ENCODE measurements at regions not wholly inside any gene's neighbourhood (a gene's known extent, or its start where the extent isn't known, plus 50 kb on each side); places are given as distances from the start of the nearest gene placed in this dataset.

DNA sequence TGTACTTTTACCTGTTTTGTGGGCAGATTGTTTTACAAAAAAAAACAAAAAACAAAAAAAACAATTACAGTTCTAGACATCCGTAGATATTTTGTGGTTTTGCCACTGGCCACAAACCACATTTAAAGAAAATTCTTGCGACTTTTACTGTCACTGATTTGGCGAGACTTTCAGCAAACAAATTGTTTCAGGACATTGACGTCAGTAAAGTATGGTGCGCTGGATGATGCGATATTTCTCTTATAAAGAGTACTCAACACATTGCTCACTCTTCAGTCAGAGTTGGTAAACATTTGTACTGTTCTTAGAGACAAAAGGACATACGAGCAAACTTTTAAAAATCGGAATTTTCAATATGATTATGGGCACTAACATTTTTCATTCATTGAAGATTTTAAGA, 229.8 kb downstream of the HAO1 start:
- Mint-ChIP-seq H3K4me1 (ENCODE audit: low read depth in 2 of 2) (no peaks in the 10 kb centered on the region), H3K36me3 (peaks cover 4% of the 10 kb centered on the region), H3K9me3 (no peaks in the 10 kb centered on the region), H3K4me3 (no peak overlapping the region), H3K27ac (no peak overlapping the region), H3K27me3 (no peaks in the 10 kb centered on the region)
- ATAC-seq (no peak), DNase-seq (ENCODE audit: low spot score) (no peak)

DNA sequence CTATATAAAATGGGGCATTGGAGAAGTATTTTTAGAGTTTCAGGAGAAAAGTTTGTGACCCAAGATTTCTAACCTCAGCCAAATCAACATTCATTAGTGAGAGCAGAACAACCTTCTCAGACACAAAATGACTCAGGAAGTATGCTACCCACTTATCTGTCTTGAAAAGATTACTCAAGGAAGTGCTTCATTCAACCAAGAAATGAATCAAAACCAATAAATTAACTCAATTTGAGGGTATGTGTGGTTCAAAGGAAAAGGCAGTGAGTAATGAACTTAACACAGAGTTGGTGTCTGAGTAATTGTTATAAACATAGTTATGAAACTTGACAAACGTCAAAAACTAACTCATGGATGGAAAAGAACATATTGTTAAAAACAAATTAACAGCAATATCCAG, 227.6 kb downstream of the HAO1 start:
- Mint-ChIP-seq H3K4me3 (no peak overlapping the region), H3K4me1 (ENCODE audit: low read depth in 2 of 2) (no peaks in the 10 kb centered on the region), H3K27ac (no peak overlapping the region), H3K9me3 (peaks cover 3% of the 10 kb centered on the region), H3K36me3 (no peaks in the 10 kb centered on the region), H3K27me3 (no peaks in the 10 kb centered on the region)
- DNase-seq (ENCODE audit: low spot score) (no peak), ATAC-seq (no peak)

DNA sequence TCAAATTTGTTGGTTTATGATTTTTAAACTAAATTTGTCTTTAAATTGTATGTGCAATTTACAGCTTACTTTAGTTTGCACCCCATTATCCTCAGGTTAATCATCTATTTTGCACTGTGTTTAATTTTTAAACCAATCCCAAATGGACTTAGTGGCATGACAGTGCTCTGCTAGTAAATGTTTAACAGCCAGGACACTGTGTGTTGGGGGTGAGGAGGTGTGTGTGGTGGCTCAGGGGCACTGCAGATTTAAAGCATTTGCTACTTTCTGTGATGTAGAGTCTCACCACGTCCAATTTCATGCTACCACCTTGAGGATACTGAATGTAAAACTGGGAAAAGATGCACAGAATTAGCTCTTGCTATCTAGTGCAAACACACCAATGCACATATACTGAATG, 225.7 kb downstream of the HAO1 start:
- no peak overlapping the region for H3K27ac Mint-ChIP-seq
- H3K4me3 Mint-ChIP-seq, result no peak overlapping the region
- ATAC-seq (no peak), DNase-seq (ENCODE audit: low spot score) (no peak)
- H3K9me3 Mint-ChIP-seq, result peaks cover 3% of the 10 kb centered on the region
- H3K27me3 Mint-ChIP-seq, result no peaks in the 10 kb centered on the region
- H3K36me3 Mint-ChIP-seq, result no peaks in the 10 kb centered on the region
- no peaks in the 10 kb centered on the region for H3K4me1 Mint-ChIP-seq (ENCODE audit: low read depth in 2 of 2)

DNA sequence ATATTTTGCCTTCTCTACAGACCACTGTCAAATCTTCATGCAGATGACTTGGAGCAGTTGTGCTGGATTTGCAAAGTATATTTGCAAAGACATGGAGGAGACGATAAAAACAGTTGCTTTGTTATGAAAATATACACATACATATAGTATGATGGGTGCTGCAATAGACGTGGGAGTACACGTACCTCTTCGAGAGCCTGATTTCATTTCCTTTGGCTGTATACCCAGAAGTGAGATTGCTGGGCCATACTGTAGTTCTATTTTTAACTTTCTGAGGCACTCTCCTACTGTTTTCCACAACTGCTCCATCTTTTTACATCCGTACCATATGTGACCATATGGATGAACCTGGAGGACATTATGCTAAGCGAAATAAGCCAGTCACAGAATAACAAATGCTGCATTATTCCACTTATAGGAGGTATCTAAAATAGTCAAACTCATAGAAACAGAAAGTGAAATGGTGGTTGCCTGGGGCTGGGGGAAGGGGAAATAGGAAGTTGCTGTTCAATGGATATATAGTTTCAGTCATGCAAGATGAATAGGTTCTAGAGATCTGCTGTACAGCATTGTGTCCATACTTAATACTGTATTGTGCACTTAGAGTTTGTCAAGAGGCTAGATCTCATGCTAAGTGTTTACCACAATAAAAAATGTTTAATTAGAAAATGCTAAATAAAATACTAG, 223.8 kb downstream of the HAO1 start:
- no peak for ATAC-seq
- no peak for DNase-seq (ENCODE audit: low spot score)
- Mint-ChIP-seq H3K4me3 (no peak overlapping the region), H3K4me1 (ENCODE audit: low read depth in 2 of 2) (no peaks in the 10 kb centered on the region), H3K36me3 (no peaks in the 10 kb centered on the region), H3K27ac (no peak overlapping the region), H3K27me3 (no peaks in the 10 kb centered on the region), H3K9me3 (peaks cover 6% of the 10 kb centered on the region)

DNA sequence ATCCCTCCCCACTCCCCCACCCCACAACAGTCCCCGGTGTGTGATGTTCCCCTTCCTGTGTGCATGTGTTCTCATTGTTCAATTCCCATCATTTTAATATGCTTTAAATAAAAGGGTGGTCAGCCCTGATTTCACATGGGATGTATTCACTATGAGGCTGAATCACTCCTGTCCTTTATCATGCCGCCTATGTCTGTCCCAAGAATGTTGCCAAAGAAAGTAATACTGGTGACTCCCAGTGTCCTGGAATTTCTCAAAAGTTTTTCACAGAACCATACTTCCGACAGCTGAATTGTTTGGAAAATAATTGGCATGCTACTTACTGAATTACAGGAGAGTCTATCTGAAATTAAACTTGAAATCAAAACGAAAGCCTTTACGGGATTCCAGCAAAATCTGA, 217.7 kb downstream of the HAO1 start:
- no peaks in the 10 kb centered on the region for H3K4me1 Mint-ChIP-seq (ENCODE audit: low read depth in 2 of 2)
- H3K27me3 Mint-ChIP-seq, result no peaks in the 10 kb centered on the region
- peaks cover 4% of the 10 kb centered on the region for H3K9me3 Mint-ChIP-seq
- no peak overlapping the region for H3K27ac Mint-ChIP-seq
- H3K4me3 Mint-ChIP-seq, result no peak overlapping the region
- ATAC-seq (no peak), DNase-seq (ENCODE audit: low spot score) (no peak)
- H3K36me3 Mint-ChIP-seq, result no peaks in the 10 kb centered on the region

GRCh38 chr20:7723284-7723683, 217.0 kb downstream of the HAO1 start:
- Mint-ChIP-seq H3K27ac (no peak overlapping the region), H3K9me3 (peaks cover 4% of the 10 kb centered on the region), H3K27me3 (no peaks in the 10 kb centered on the region), H3K4me3 (no peak overlapping the region), H3K4me1 (ENCODE audit: low read depth in 2 of 2) (no peaks in the 10 kb centered on the region), H3K36me3 (no peaks in the 10 kb centered on the region)
- DNase-seq (ENCODE audit: low spot score), result no peak
- ATAC-seq, result no peak

DNA sequence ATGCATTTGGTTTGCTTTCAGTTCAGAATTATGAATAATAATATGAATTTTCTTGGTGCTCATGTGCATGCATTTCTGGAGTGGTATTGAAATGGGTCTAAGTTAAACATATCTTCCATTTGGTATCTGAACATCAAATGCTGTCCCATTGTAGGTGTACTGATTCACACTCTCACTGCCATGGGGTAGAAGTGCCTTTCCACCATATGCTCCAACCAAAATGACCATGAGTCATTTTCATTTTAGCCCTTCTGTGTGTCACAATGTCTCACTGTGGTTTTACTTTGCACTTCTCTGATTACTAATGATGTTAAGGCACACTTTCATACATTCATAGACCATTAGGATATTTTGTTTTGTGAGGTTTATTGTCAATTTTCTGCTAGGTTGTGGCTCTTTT, 211.9 kb downstream of the HAO1 start:
- no peaks in the 10 kb centered on the region for H3K4me1 Mint-ChIP-seq (ENCODE audit: low read depth in 2 of 2)
- no peaks in the 10 kb centered on the region for H3K27me3 Mint-ChIP-seq
- no peaks in the 10 kb centered on the region for H3K9me3 Mint-ChIP-seq
- no peaks in the 10 kb centered on the region for H3K36me3 Mint-ChIP-seq
- no peak overlapping the region for H3K4me3 Mint-ChIP-seq
- ATAC-seq, result no peak
- DNase-seq (ENCODE audit: low spot score), result no peak
- no peak overlapping the region for H3K27ac Mint-ChIP-seq

GRCh38 chr20:7734216-7734615, 206.0 kb downstream of the HAO1 start:
- H3K27ac Mint-ChIP-seq, result no peak overlapping the region
- H3K27me3 Mint-ChIP-seq, result no peaks in the 10 kb centered on the region
- no peak overlapping the region for H3K4me3 Mint-ChIP-seq
- no peaks in the 10 kb centered on the region for H3K36me3 Mint-ChIP-seq
- no peaks in the 10 kb centered on the region for H3K4me1 Mint-ChIP-seq (ENCODE audit: low read depth in 2 of 2)
- ATAC-seq (no peak), DNase-seq (ENCODE audit: low spot score) (no peak)
- no peaks in the 10 kb centered on the region for H3K9me3 Mint-ChIP-seq

- H3K27ac Mint-ChIP-seq, result no peak overlapping the region
- DNase-seq (ENCODE audit: low spot score) (no peak), ATAC-seq (no peak)
- no peaks in the 10 kb centered on the region for H3K27me3 Mint-ChIP-seq
- H3K36me3 Mint-ChIP-seq, result no peaks in the 10 kb centered on the region
- H3K4me3 Mint-ChIP-seq, result no peak overlapping the region
- H3K9me3 Mint-ChIP-seq, result no peaks in the 10 kb centered on the region
- no peaks in the 10 kb centered on the region for H3K4me1 Mint-ChIP-seq (ENCODE audit: low read depth in 2 of 2)
Observed at GRCh38 chr20:7736336-7736735, 203.9 kb downstream of the HAO1 start.

GRCh38 chr20:7741866-7742265, 198.4 kb downstream of the HAO1 start:
- Mint-ChIP-seq H3K9me3 (no peaks in the 10 kb centered on the region), H3K4me1 (ENCODE audit: low read depth in 2 of 2) (no peaks in the 10 kb centered on the region), H3K4me3 (no peak overlapping the region), H3K27me3 (no peaks in the 10 kb centered on the region), H3K27ac (no peak overlapping the region), H3K36me3 (no peaks in the 10 kb centered on the region)
- DNase-seq (ENCODE audit: low spot score) (no peak), ATAC-seq (no peak)

- H3K27ac Mint-ChIP-seq, result no peak overlapping the region
- no peak for ATAC-seq
- no peaks in the 10 kb centered on the region for H3K27me3 Mint-ChIP-seq
- H3K36me3 Mint-ChIP-seq, result no peaks in the 10 kb centered on the region
- DNase-seq (ENCODE audit: low spot score), result no peak
- H3K4me1 Mint-ChIP-seq (ENCODE audit: low read depth in 2 of 2), result no peaks in the 10 kb centered on the region
- H3K9me3 Mint-ChIP-seq, result no peaks in the 10 kb centered on the region
- no peak overlapping the region for H3K4me3 Mint-ChIP-seq
Observed at GRCh38 chr20:7742479-7742878, 197.8 kb downstream of the HAO1 start.

GRCh38 chr20:7744411-7744810, 195.8 kb downstream of the HAO1 start:
- H3K4me1 Mint-ChIP-seq (ENCODE audit: low read depth in 2 of 2), result no peaks in the 10 kb centered on the region
- DNase-seq (ENCODE audit: low spot score) (no peak), ATAC-seq (no peak)
- H3K27me3 Mint-ChIP-seq, result no peaks in the 10 kb centered on the region
- H3K4me3 Mint-ChIP-seq, result no peak overlapping the region
- no peak overlapping the region for H3K27ac Mint-ChIP-seq
- no peaks in the 10 kb centered on the region for H3K9me3 Mint-ChIP-seq
- no peaks in the 10 kb centered on the region for H3K36me3 Mint-ChIP-seq

GRCh38 chr20:7748624-7749023, 191.6 kb downstream of the HAO1 start:
- Mint-ChIP-seq H3K27ac (no peak overlapping the region), H3K4me3 (no peak overlapping the region)
- ATAC-seq, result no peak

GRCh38 chr20:7754102-7754501, 186.2 kb downstream of the HAO1 start:
- no peak for ATAC-seq
- H3K36me3 Mint-ChIP-seq, result no peaks in the 10 kb centered on the region
- H3K4me3 Mint-ChIP-seq, result no peak overlapping the region
- DNase-seq (ENCODE audit: low spot score), result no peak
- H3K27ac Mint-ChIP-seq, result no peak overlapping the region
- peaks cover 7% of the 10 kb centered on the region for H3K9me3 Mint-ChIP-seq
- H3K27me3 Mint-ChIP-seq, result peaks cover 0 to 5% of the 10 kb centered on the region in 2 donors
- no peaks in the 10 kb centered on the region for H3K4me1 Mint-ChIP-seq (ENCODE audit: low read depth in 2 of 2)

More at GRCh38 chr20:7748624-7749023, 191.6 kb downstream of the HAO1 start:
- H3K9me3 Mint-ChIP-seq, result peaks cover 5% of the 10 kb centered on the region
- no peaks in the 10 kb centered on the region for H3K36me3 Mint-ChIP-seq
- no peak for DNase-seq (ENCODE audit: low spot score)
- H3K27me3 Mint-ChIP-seq, result peaks cover 0 to 5% of the 10 kb centered on the region in 2 donors
- no peaks in the 10 kb centered on the region for H3K4me1 Mint-ChIP-seq (ENCODE audit: low read depth in 2 of 2)

DNA sequence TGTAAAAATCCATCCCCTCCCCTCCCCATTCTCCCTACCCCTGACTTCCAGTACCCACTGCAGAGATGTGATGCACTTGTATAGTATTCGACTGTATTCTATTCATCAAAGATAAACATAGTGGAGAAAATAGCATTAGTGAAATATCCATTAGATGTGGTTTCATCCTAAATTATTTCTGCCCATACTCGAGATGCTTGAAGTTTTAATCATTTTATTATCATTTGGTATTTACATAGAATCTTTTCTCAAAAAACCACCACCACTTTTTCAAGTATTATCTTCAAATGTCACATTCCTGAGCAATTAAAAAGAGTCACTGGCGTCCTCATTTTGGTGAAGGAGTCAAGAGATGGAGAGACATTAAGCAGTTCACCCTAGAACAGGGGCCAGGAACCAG, 181.9 kb downstream of the HAO1 start:
- H3K27ac Mint-ChIP-seq, result no peak overlapping the region
- no peak for DNase-seq (ENCODE audit: low spot score)
- H3K9me3 Mint-ChIP-seq, result peaks cover 4% of the 10 kb centered on the region
- no peaks in the 10 kb centered on the region for H3K4me1 Mint-ChIP-seq (ENCODE audit: low read depth in 2 of 2)
- no peaks in the 10 kb centered on the region for H3K36me3 Mint-ChIP-seq
- H3K27me3 Mint-ChIP-seq, result peaks cover 0 to 3% of the 10 kb centered on the region in 2 donors
- no peak for ATAC-seq
- no peak overlapping the region for H3K4me3 Mint-ChIP-seq

Data from natural killer cell treated with Interleukin-12 subunit alpha and Interleukin-12 subunit beta and Interleukin-15 and Interleukin-18, amount 100 ng/mL, for 72 hours (primary cell).